Stimulated activated CD4-positive, alpha-beta T cell treated with anti-CD3 and anti-CD28 coated beads, Interleukin-4, amount 100 ng/mL, for 48 hours (primary cell): ENCODE measurements at regions not wholly inside any gene's neighbourhood (a gene's known extent, or its start where the extent isn't known, plus 50 kb on each side); places are given as distances from the start of the nearest gene placed in this dataset.

Experiments
- DNase-seq, 2 donors: peaks; one replicate each; pipeline ENCODE4 v3.0.0-alpha.2; 2020; ENCODE audit warnings: low read depth in 2 of 2

DNA sequence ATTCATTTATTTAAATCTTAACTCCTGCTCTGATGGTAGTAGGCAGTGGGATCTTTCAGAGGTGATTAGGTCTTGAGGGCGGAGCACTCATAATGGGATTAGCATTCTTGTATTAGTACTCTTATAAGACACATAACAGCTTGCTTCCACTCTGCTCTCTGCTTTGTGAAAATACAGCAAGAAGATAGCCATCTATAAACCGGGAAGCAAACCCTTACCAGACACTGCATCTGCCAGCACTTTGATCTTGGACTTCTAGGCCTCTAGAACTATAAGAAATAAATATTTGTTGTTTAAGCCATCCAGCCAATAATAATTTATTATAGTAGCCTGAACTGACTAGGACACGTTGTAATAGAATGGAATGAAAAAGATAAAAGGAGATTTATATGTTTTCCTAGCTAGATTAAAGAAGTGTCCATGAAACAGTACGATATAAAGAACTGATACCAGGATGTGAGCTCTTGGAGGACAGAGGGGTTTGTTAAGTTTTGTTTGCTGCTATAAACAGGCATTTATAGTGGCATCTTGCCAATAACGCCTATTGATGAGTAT, 869.9 kb downstream of the MRPL39 start:
- no peak for DNase-seq

DNA sequence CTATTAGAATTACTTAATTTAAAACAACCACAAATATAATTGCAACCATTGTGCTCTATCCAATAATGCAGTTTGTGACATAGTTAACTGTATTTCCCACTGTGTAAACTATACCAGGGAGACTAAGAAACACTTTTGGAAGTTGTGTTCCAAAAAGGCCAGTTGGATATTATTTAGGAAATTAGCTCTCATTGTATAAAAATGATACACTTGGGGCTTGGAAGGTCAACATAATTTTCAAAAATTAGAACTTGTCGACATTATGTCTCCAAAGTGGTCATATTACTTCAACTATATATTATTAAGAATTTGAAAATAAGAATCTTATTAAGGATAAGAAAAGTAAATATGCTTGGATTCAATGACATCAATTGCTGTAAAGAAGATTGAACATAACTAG, 876.6 kb downstream of the MRPL39 start:
- DNase-seq, result no peak

DNA sequence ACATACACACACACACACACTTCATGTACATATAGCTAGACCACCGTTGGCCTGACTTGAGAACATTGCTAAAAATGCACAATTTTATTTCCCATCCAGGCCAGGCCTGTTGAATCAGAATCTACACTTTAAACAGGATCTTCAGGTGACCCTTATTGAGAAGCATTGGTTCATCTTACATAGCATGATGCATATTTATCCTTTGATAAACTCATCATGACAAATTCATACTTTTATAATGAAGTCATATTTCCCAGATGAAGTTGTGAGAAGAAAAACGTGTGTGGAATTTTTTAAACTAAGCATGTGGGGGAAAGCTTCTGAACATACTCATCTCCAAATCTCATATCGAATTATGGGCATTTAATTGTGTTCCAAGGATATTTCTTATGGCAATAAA, 877.7 kb downstream of the MRPL39 start:
- no peak for DNase-seq

DNA sequence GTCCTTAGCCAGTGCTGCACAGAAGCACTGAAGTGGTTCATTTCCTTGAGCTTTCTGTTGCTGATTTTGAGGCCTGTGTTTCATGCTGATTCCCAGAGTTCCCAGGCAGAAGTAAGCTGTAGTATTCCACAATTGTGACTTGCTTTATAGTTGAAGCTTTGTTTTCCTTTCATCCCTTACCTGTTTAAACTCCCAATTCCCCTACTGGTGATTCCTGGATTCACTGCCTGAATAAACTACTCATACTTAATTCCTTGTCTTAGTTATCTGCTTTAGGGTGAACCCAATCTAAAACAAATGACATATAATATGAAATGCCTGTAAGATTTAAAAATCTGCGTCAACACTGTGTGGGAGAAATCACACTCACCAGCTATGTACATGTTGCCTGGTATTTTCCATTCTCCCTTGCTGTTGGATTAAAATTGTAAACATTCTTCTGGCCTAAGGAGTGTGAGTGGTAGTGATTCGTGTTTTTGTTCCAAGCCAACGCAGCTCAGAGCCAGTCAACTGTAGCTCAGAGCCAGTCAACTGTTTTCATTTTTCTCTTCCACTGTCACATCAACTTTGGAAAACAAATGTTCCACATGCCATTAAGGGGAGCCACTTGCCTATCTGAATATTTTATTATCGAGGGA, 879.4 kb downstream of the MRPL39 start:
- DNase-seq, result no peak

DNA sequence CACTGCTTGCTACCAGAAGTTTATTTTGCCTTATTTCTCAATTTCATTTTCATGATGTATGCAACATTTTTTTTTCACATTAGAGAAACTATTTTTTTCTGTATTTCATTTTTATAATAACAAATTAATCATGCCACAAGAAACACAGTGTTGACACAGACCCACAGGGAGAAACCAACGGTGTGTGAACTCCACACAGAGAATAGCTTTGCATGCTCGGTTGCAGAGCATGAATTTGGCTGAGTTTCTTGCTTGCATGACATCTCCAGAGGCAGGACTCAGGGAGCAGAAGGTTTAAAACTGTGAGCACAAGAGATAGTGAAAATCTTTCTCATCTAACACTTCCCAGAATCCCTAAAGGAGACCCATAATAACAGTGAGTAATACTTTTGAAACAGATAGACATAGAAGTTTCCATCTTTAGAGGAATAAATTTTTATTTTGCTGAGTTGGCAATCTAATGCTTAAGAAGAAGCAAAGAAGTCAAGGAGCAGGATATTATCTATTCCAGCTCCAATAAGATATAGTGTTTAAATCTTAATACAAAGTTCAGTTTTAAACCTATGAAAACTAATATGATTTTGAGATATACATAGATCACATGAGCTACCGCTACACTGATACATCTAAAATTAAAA, 890.9 kb downstream of the MRPL39 start:
- DNase-seq, result no peak

- DNase-seq, result no peak
Measured at GRCh38 chr21:24714646-24715200, 892.6 kb downstream of the MRPL39 start.

GRCh38 chr21:24705201-24705600, 902.1 kb downstream of the MRPL39 start:
- no peak for DNase-seq

- no peak for DNase-seq
Measured at GRCh38 chr21:24693779-24694178, 913.5 kb downstream of the MRPL39 start.

DNA sequence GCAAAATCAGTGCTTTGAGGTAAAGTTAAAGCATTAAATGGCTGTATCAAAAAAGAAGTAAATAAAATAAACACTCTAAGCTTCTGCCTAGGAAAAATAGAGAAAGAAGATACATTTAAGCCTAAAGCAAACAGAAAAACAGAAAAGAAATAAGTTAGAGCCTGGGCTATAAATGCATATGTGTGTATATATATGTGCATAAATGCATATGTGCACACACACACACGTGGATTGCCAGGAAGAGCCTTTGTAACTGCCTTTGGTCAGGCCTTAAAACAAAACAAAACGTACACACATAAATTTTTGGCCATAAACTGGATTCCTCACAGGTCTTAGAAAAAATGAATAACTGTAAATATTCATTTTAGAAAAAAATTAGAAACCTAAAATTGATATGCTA, 925.8 kb downstream of the MRPL39 start:
- no peak for DNase-seq

DNA sequence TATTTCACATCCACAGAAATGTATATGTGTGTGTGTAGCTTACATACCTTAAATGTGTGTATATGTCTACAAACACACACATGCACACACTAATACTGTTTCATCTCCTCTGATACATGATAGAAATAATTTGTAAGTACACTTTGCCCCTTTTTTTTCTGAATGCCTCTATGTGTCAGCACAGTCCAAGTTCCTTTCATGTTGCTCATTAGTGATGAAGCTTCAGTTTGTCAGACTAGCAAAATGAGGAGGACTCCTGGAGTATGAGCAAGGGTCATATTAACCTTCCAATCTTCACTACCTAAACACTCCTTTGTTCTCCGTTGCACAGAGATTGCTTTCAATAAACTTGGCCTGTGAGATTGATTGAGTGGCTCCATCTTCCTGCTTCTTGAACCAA, 935.4 kb downstream of the MRPL39 start:
- no peak for DNase-seq

DNA sequence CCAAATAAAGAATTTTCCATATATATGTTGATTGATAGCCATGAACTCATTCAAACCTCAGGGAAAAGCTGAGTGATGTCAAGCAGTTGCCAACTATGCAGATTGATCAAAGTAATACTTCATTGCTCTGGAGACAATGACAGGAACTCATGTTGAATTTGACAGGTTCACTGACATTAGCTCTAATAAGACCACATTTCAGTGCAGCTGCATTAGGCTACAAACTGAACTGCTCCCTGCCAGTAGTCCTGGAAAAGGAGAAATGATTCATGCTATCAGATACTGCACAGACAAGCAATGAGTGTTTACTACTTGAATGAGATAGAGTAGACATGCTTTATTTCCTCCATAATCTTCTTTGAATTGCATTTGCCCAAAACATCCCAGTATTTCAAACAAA, 948.4 kb downstream of the MRPL39 start:
- no peak for DNase-seq

- no peak for DNase-seq
Measured at GRCh38 chr21:24658026-24658425, 949.3 kb downstream of the MRPL39 start.

DNA sequence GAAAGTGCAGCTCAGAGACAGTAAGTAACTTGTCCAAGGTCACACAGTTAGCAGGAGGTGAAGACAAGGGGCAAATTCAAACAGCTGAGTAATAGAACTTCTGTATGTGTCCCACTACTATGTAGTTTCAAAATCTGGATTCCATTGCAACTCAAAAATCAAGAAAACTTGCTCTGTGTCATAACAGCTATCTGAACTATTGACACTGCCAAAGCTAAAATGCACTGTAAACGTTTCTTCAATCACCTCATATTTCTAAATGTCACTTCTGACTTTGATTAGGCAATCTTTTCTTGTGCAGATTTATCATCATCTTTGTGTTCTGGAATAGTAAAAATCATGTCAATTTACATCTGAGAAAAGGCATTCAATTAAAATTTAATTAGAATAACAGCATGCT, 957.6 kb downstream of the MRPL39 start:
- DNase-seq, result no peak

GRCh38 chr21:24636696-24637095, 970.6 kb downstream of the MRPL39 start:
- no peak for DNase-seq

DNA sequence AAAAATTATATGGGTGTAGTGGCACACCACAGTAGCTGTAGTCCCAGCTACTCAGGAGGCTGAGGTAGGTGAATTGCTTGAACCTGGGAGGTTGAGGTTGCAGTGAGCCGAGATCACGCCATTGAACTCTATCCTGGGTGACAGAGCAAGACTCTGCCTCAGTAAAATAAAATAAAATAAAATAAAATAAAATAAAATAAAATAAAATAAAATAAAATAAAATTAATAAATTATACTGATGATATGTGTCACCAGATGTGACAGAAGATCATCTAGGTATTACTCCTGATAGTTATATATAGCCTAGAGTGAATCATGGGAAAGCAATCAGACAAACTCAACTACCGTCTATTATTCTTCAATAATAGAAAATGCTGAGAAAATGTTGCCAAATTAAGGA, 972.5 kb downstream of the MRPL39 start:
- DNase-seq, result no peak

DNA sequence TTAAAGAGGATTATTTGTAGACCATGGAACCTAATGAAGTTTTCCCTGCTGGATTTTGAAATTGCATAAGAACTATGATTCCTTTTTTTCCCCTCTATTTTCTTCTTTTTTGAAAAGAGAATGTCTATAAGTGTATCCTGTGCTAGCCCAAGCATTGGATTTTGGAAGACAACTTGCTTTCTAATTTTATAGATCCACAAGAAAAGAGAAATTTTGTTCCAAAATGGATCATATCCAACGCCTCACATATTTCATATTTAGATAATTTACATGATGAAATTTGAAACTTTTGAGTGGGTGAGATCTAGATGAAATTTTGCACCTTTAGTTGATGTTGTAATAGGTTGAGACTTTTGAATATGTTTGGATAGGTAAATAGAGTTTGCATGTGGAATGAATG, 978.7 kb downstream of the MRPL39 start:
- DNase-seq, result no peak

DNA sequence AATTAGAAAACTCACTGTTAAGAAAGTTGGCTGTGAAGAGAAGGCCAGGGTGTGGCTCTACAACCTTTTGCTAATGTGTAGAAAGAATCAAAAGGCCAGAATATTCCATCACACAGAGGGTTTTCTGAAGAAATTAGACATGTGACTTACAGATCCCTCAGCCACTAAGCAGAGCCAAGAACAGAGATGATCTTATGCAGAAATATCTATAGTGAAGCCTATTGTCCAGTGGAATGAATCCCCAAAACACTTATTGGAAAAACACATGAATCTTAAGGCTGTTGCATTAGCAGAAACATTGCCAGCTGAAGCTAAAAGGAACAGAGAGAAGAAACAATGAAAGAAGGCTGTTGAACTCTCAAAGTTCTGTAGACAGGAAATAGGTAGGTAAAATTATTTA, 979.2 kb downstream of the MRPL39 start:
- DNase-seq, result no peak

DNA sequence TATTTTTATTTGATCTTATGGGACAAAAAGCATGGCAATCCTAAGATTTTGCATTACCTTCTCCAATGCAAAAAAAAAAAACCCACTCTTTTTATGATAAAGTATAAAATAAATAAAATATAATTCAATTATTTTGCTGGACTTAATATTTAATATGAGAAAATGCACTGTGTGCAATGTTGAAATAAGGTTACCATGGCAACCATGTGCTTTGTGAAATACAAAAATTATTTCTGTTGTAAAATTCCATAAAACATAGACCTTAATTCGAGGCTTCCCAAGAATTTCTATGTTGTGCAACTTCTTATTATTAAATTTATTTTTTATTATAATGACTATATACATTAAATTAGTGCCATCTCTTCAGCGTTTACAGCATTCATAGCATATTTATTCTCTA, 989.5 kb downstream of the MRPL39 start:
- no peak for DNase-seq

- no peak for DNase-seq
Measured at GRCh38 chr21:24594082-24594481, 1013.2 kb downstream of the MRPL39 start.

DNA sequence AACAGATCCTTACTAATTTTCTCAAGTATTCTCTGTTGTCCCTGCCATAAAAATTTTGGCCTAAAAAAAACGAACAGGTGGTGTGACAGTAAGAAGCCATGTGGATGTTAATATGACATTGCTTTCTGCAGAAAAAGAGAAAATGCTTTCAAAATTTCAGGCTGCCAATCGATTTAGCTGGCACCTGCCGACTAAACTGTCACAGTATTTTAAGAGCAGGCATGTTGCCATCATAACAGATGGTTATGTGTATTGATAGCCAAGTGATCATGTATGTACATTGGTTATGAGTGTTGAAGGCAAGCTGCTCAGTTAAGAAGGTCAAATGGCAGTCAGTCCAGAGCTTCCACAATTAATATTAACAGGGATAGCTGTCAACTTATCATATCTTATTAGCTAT, 1017.0 kb downstream of the MRPL39 start:
- DNase-seq, result no peak

DNA sequence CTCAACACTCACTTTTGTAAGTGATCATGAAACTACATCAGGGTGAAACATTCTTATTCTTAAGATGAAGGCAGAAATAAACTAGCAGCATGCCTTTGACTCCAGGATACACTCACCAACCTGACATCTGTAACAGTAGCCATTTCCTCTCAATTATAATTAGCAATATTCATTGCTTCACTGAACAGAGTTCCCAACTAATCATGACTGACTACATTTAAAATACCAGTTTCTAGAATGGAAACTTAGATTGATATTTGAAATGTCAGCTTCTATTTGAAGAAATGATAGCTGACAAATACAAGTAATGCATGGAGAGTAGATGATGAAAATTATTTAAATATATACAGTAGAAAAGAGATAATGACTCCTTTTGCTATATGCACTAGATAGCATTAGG, 1023.8 kb downstream of the MRPL39 start:
- no peak for DNase-seq

DNA sequence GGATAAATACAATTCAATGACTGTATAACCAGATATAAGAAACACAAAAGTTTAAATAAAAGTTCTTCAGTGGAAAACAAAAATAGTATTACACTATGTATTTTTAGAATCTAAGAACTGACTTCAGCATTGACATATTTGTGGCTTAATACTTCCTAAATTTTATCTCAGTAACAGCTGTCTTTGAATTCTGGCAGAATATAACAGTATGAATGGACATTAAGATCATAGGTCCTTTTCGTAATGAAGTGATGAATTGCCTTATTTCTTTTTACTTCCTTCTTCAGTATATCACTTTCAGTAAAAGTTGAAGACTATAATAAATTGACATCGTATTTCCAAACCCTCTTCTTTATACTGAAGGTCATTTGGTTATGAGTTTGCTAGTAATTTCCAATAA, 1030.0 kb downstream of the MRPL39 start:
- no peak for DNase-seq

- no peak for DNase-seq
Measured at GRCh38 chr21:24561291-24561690, 1046.0 kb downstream of the MRPL39 start.
